Adrenal gland (tissue), 5 donors: ENCODE measurements at regions not wholly inside any gene's neighbourhood (a gene's known extent, or its start where the extent isn't known, plus 50 kb on each side); places are given as distances from the start of the nearest gene placed in this dataset.

Experiments
- POLR2A ChIP-seq, 2 donors: fragments of 450-650 bp; IDR thresholded peaks; one replicate each; pipeline ENCODE4 v1.6.1; 2017; ENCODE audit warnings: antibody characterized with exemption in 2 of 2, mild to moderate bottlenecking in 2 of 2, moderate library complexity in 1 of 2
- TF ChIP-seq, protein P1 (sequence below), 6 experiments: fragments of 450-650 bp in 4 of 6; fragments of 200-600 bp in 2 of 6; sonication (generic) in 1 of 6; IDR thresholded peaks; 1 replicate in 5 of 6; 2 replicates in 1 of 6; pipeline versions ENCODE4 v1.5.1 to v1.8.0; 2016 to 2021; ENCODE audit warnings: antibody characterized with exemption in 6 of 6, mild to moderate bottlenecking in 2 of 6, moderate library complexity in 1 of 6
- donor health status: DM: no; HTN: no; CAD: no.

DNA sequence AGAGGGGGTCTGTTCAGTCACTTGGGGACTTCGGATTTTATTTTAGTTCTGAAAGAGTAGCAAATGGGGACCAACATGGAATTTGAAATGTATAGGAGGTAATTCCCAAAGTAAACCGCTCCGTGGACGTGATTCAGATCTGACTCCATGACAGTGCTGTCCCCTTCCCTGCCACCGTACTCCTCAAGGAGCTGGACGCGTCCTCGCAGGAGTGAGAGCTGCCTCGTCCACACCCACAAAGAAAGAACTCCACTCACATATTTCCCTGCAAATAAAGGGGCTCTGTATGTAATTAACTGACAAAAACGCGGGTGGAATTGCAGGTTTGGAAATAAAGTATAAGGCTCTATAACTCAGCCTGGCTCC lies 183.6 kb downstream of the ETS2 start:
- TF ChIP-seq, protein P1, sequence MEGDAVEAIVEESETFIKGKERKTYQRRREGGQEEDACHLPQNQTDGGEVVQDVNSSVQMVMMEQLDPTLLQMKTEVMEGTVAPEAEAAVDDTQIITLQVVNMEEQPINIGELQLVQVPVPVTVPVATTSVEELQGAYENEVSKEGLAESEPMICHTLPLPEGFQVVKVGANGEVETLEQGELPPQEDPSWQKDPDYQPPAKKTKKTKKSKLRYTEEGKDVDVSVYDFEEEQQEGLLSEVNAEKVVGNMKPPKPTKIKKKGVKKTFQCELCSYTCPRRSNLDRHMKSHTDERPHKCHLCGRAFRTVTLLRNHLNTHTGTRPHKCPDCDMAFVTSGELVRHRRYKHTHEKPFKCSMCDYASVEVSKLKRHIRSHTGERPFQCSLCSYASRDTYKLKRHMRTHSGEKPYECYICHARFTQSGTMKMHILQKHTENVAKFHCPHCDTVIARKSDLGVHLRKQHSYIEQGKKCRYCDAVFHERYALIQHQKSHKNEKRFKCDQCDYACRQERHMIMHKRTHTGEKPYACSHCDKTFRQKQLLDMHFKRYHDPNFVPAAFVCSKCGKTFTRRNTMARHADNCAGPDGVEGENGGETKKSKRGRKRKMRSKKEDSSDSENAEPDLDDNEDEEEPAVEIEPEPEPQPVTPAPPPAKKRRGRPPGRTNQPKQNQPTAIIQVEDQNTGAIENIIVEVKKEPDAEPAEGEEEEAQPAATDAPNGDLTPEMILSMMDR (IDR thresholded peaks at IDR 0.05): no peak
- no peak for TF ChIP-seq POLR2A (IDR thresholded peaks at IDR 0.05)
